ENCODE measurements at regions not wholly inside any gene's neighbourhood (a gene's known extent, or its start where the extent isn't known, plus 50 kb on each side); places are given as distances from the start of the nearest gene placed in this dataset.

- intact Hi-C loops (cut with DNase I): no loop called here
- no peak for TF ChIP-seq CTCF (IDR thresholded peaks at IDR 0.05)
- TF ChIP-seq POLR2A (IDR thresholded peaks at IDR 0.05): no peak
Measured at GRCh38 chr10:131573707-131574106, 262.2 kb upstream of the TCERG1L start.

GRCh38 chr10:131574363-131574706 is 262.8 kb upstream of the TCERG1L start:
- Histone ChIP-seq H3K9me3 (no peaks in the 10 kb centered on the region), H3K4me1 (no peaks in the 10 kb centered on the region), H3K27me3 (no peaks in the 10 kb centered on the region), H3K27ac (no peak overlapping the region), H3K4me3 (replicated peaks in 1 of 3) (no peak overlapping the region), H3K36me3 (no peaks in the 10 kb centered on the region)
- no peak for DNase-seq
- 39 to 73% methylated on average over 3 to 7 of the region's 7 CpGs for WGBS, 2 donors
- no peak for TF ChIP-seq CTCF (IDR thresholded peaks at IDR 0.05)
- intact Hi-C loops (cut with DNase I): no loop called here

More at GRCh38 chr10:131573707-131574106, 262.2 kb upstream of the TCERG1L start:
- no peaks in the 10 kb centered on the region for H3K36me3 ChIP-seq
- no peak overlapping the region for H3K27ac ChIP-seq
- H3K4me3 ChIP-seq (replicated peaks in 1 of 3): no peak overlapping the region
- DNase-seq: no peak
- no peaks in the 10 kb centered on the region for H3K4me1 ChIP-seq
- no peaks in the 10 kb centered on the region for H3K9me3 ChIP-seq
- 73 to 84% methylated on average over 2 of the region's 2 CpGs for WGBS, 2 donors
- H3K27me3 ChIP-seq: no peaks in the 10 kb centered on the region

GRCh38 chr10:131574707-131575430 is 263.3 kb upstream of the TCERG1L start:
- intact Hi-C loops (cut with DNase I): no loop called here
- DNase-seq: no peak
- WGBS, 2 donors: 91 to 93% methylated on average over 21 to 32 of the region's 32 CpGs
- Histone ChIP-seq H3K4me3 (replicated peaks in 1 of 3) (no peak overlapping the region), H3K27ac (no peak overlapping the region), H3K36me3 (no peaks in the 10 kb centered on the region), H3K9me3 (no peaks in the 10 kb centered on the region), H3K27me3 (no peaks in the 10 kb centered on the region), H3K4me1 (no peaks in the 10 kb centered on the region)
- no peak for TF ChIP-seq CTCF (IDR thresholded peaks at IDR 0.05)

GRCh38 chr10:131575877-131576276 is 264.4 kb upstream of the TCERG1L start:
- H3K9me3 ChIP-seq: no peaks in the 10 kb centered on the region
- H3K4me1 ChIP-seq: no peaks in the 10 kb centered on the region
- 78 to 82% methylated on average over 4 of the region's 4 CpGs for WGBS, 2 donors
- H3K4me3 ChIP-seq (replicated peaks in 1 of 3): no peak overlapping the region
- no peak for DNase-seq
- no peaks in the 10 kb centered on the region for H3K36me3 ChIP-seq
- H3K27ac ChIP-seq: no peak overlapping the region
- intact Hi-C loops (cut with DNase I): no loop called here
- H3K27me3 ChIP-seq: no peaks in the 10 kb centered on the region
- TF ChIP-seq POLR2A (IDR thresholded peaks at IDR 0.05) (no peak), CTCF (IDR thresholded peaks at IDR 0.05) (no peak)

- 66 to 70% methylated on average over 22 to 25 of the region's 25 CpGs for WGBS, 2 donors
- no peaks in the 10 kb centered on the region for H3K27me3 ChIP-seq
- intact Hi-C loops (cut with DNase I): no loop called here
- H3K27ac ChIP-seq: no peak overlapping the region
- H3K4me3 ChIP-seq (replicated peaks in 1 of 3): no peak overlapping the region
- TF ChIP-seq POLR2A (IDR thresholded peaks at IDR 0.05) (no peak), CTCF (IDR thresholded peaks at IDR 0.05) (no peak)
- no peaks in the 10 kb centered on the region for H3K9me3 ChIP-seq
- DNase-seq: no peak
- H3K4me1 ChIP-seq: no peaks in the 10 kb centered on the region
- no peaks in the 10 kb centered on the region for H3K36me3 ChIP-seq
Measured at GRCh38 chr10:131576341-131577177, 265.0 kb upstream of the TCERG1L start.

Measured in thyroid gland (tissue), 4 donors.